A673 (cell line): ENCODE measurements at regions not wholly inside any gene's neighbourhood (a gene's known extent, or its start where the extent isn't known, plus 50 kb on each side); places are given as distances from the start of the nearest gene placed in this dataset.

Experiments used
- BruUV-seq: library from RNA; stranded (reverse); fragments of 400-500 nt; replicated peaks from 2 replicates; lab custom pipeline; 2021; lab: Mats Ljungman, UMichigan
- CTCF ChIA-PET: fragments of 300-600 bp; sonication (Branson Sonifier 250); formaldehyde crosslinking; loops from one replicate; lab custom pipeline; 2022; ENCODE audit warnings: antibody characterized with exemption; lab: Charles Lee
- POLR2A ChIA-PET: fragments of 300-600 bp; sonication (Branson Sonifier 250); formaldehyde crosslinking; loops from one replicate; lab custom pipeline; 2022; ENCODE audit warnings: antibody characterized with exemption; ENCODE audit not compliant: low non-redundant PET; lab: Charles Lee
- DNase-seq: peaks from one replicate; pipeline ENCODE4 v3.0.0-alpha.2; 2015; ENCODE audit warnings: low spot score
- H3K27ac ChIP-seq: fragments of 200-600 bp; sonication (generic); 2 replicates; pipeline ENCODE4 v1.5.1; 2016; ENCODE audit warnings: mixed run types, low read depth, mild to moderate bottlenecking, mixed read lengths, antibody characterized with exemption, low read length; ENCODE audit not compliant: poor library complexity, severe bottlenecking
- H3K27me3 ChIP-seq: fragments of 200-600 bp; sonication (generic); replicated peaks from 2 replicates; pipeline ENCODE4 v1.6.1; 2017; ENCODE audit warnings: mixed run types, low read depth, mild to moderate bottlenecking, mixed read lengths, antibody characterized with exemption, low read length; ENCODE audit not compliant: insufficient read depth, poor library complexity
- H3K36me3 ChIP-seq: fragments of 200-600 bp; sonication (generic); 2 replicates; pipeline ENCODE4 v1.6.1; 2016; ENCODE audit warnings: mixed run types, mild to moderate bottlenecking, mixed read lengths, antibody characterized with exemption, low read length; ENCODE audit not compliant: insufficient read depth, poor library complexity, severe bottlenecking
- H3K4me1 ChIP-seq: fragments of 200-600 bp; sonication (generic); 2 replicates; pipeline ENCODE4 v1.6.1; 2017; ENCODE audit warnings: mixed run types, mild to moderate bottlenecking, mixed read lengths, antibody characterized with exemption, low read length; ENCODE audit not compliant: insufficient read depth, poor library complexity, severe bottlenecking
- H3K4me3 ChIP-seq: fragments of 200-600 bp; sonication (generic); 2 replicates; pipeline ENCODE4 v1.5.1; 2016; ENCODE audit warnings: low read depth, mixed run types, mild to moderate bottlenecking, mixed read lengths, low read length; ENCODE audit not compliant: poor library complexity, severe bottlenecking
- H3K9me3 ChIP-seq: fragments of 200-600 bp; sonication (generic); 2 replicates; pipeline ENCODE4 v1.6.1; 2016; ENCODE audit warnings: mixed run types, low read depth, mild to moderate bottlenecking, mixed read lengths, antibody characterized with exemption, low read length; ENCODE audit not compliant: poor library complexity, severe bottlenecking
- CTCF ChIP-seq: fragments of 300-800, 200-600 bp; sonication (generic); conservative IDR thresholded peaks from 2 replicates; pipeline ENCODE4 v1.5.1; 2017; ENCODE audit warnings: low read depth, mild to moderate bottlenecking, antibody characterized with exemption, low read length, moderate library complexity, mixed read lengths
- EZH2 ChIP-seq: fragments of 200-600 bp; sonication (generic); IDR thresholded peaks from 2 replicates; pipeline ENCODE4 v1.6.1; 2017; ENCODE audit warnings: borderline replicate concordance, low read depth, mild to moderate bottlenecking, mixed read lengths, antibody characterized with exemption, low read length; ENCODE audit not compliant: poor library complexity, severe bottlenecking
- intact Hi-C: fragments of 100-400 bp; cut with micrococcal nuclease; formaldehyde crosslinking; loops from one replicate; pipeline ENCODE4 v1.10.0; 2022; ENCODE audit not compliant: unreplicated experiment

GRCh38 chr5:2190549-2190948 lies 307.8 kb upstream of the IRX4 start:
- TF ChIP-seq CTCF (no peak), EZH2 (no peak)
- no TSS peak for BruUV-seq
- POLR2A ChIA-PET, result no interaction called here
- Histone ChIP-seq H3K4me3 (no peak overlapping the region), H3K9me3 (no peaks in the 10 kb centered on the region), H3K27me3 (peaks cover 12% of the 10 kb centered on the region), H3K27ac (no peak overlapping the region), H3K4me1 (no peaks in the 10 kb centered on the region), H3K36me3 (no peaks in the 10 kb centered on the region)
- intact Hi-C loops, result no loop called here
- CTCF ChIA-PET, result no interaction called here
- DNase-seq, result no peak

GRCh38 chr5:2188661-2189060 lies 305.9 kb upstream of the IRX4 start:
- Histone ChIP-seq H3K27me3 (peaks cover 12% of the 10 kb centered on the region), H3K4me3 (no peak overlapping the region), H3K27ac (no peak overlapping the region), H3K36me3 (no peaks in the 10 kb centered on the region), H3K9me3 (no peaks in the 10 kb centered on the region), H3K4me1 (no peaks in the 10 kb centered on the region)
- intact Hi-C loops, result no loop called here
- no peak for DNase-seq
- BruUV-seq, result no TSS peak
- ChIA-PET POLR2A (no interaction called here), CTCF (no interaction called here)
- TF ChIP-seq EZH2 (no peak), CTCF (no peak)

- CTCF ChIA-PET, result no interaction called here
- no TSS peak for BruUV-seq
Observed at GRCh38 chr5:2188137-2188536, 305.4 kb upstream of the IRX4 start.

More at GRCh38 chr5:2188137-2188536, 305.4 kb upstream of the IRX4 start:
- DNase-seq, result no peak
- no peak overlapping the region for H3K27ac ChIP-seq
- no peaks in the 10 kb centered on the region for H3K36me3 ChIP-seq
- TF ChIP-seq EZH2 (no peak), CTCF (no peak)
- no peak overlapping the region for H3K4me3 ChIP-seq
- intact Hi-C loops, result no loop called here
- no peaks in the 10 kb centered on the region for H3K4me1 ChIP-seq
- H3K9me3 ChIP-seq, result no peaks in the 10 kb centered on the region
- H3K27me3 ChIP-seq, result peaks cover 12% of the 10 kb centered on the region
- POLR2A ChIA-PET, result no interaction called here
